Neural progenitor cell (in vitro differentiated cells): ENCODE measurements at regions not wholly inside any gene's neighbourhood (a gene's known extent, or its start where the extent isn't known, plus 50 kb on each side); places are given as distances from the start of the nearest gene placed in this dataset.

Experiments used
- EZH2 ChIP-seq: fragments of 200-600 bp; sonication (generic); IDR thresholded peaks from 2 replicates; pipeline ENCODE4 v1.6.1; 2017; ENCODE audit warnings: antibody characterized with exemption, mild to moderate bottlenecking, moderate library complexity
- TF ChIP-seq, protein P1 (sequence below): fragments of 200-600 bp; sonication (generic); IDR thresholded peaks from 2 replicates; pipeline ENCODE4 v1.5.1; 2017; ENCODE audit warnings: antibody characterized with exemption, mild to moderate bottlenecking

DNA sequence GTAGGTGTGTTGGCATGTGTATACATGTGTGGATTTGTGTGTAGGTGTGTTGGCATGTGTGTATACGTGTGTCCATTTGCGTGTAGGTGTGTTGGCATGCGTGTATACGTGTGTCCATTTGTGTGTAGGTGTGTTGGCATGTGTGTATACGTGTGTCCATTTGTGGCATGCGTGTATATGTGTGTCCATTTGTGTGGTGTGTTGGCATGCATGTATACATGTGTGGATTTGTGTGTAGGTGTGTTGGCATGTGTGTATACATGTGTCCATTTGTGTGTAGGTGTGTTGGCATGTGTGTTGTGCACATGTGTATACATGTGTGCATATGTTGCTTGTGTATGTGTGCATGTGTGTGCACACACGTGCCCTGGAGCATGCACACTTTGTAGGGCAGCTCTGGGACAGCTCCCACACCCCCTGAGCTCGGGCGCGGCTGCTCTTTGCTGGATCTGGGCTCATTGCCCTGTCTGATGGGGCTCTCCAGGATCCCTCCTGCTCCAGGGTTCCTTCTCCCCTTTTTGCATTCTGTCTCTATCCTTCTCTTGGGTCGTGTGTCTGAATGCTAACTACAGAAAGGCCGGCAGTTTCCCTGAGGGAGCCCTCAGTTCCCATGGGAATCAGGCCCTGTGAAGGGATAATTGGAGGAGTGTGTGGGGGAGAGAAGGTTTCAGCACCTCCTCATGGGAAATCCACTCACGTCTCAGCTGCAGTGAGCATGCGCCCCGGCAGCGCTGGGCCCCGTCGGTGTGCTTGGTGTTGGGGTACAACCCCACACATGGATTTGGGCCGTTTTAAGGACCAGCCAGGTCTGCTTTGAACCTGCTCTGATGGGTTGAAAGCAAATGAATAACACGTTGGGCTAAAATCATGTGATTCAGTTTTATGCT lies 102.0 kb downstream of the ERMARD start:
- no peak for TF ChIP-seq EZH2
- TF ChIP-seq, protein P1, sequence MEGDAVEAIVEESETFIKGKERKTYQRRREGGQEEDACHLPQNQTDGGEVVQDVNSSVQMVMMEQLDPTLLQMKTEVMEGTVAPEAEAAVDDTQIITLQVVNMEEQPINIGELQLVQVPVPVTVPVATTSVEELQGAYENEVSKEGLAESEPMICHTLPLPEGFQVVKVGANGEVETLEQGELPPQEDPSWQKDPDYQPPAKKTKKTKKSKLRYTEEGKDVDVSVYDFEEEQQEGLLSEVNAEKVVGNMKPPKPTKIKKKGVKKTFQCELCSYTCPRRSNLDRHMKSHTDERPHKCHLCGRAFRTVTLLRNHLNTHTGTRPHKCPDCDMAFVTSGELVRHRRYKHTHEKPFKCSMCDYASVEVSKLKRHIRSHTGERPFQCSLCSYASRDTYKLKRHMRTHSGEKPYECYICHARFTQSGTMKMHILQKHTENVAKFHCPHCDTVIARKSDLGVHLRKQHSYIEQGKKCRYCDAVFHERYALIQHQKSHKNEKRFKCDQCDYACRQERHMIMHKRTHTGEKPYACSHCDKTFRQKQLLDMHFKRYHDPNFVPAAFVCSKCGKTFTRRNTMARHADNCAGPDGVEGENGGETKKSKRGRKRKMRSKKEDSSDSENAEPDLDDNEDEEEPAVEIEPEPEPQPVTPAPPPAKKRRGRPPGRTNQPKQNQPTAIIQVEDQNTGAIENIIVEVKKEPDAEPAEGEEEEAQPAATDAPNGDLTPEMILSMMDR, result no peak
